ENCODE measurements at regions not wholly inside any gene's neighbourhood (a gene's known extent, or its start where the extent isn't known, plus 50 kb on each side); places are given as distances from the start of the nearest gene placed in this dataset.

DNA sequence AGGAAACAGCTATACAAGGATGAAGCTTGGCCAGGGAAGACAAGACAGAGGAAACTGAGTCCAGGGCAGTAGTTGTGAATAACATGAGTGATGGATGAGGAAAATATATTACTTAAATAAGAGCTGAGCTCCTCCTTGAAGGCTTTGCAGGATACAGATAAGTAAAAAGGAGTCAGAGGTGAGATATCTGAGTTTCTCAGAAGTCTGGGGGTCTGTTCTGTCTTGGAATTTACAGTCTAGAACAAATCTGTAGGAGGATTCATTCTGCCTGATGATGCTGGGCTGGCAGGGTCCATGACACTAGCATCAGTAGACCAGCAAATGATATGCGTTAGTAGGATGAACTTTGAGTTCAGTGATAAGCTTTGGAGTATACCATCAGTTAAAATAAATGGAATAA, 266.1 kb upstream of the POGK start:
- TF ChIP-seq POLR2A (IDR thresholded peaks at IDR 0.05), result no peak
- TF ChIP-seq, protein P1, sequence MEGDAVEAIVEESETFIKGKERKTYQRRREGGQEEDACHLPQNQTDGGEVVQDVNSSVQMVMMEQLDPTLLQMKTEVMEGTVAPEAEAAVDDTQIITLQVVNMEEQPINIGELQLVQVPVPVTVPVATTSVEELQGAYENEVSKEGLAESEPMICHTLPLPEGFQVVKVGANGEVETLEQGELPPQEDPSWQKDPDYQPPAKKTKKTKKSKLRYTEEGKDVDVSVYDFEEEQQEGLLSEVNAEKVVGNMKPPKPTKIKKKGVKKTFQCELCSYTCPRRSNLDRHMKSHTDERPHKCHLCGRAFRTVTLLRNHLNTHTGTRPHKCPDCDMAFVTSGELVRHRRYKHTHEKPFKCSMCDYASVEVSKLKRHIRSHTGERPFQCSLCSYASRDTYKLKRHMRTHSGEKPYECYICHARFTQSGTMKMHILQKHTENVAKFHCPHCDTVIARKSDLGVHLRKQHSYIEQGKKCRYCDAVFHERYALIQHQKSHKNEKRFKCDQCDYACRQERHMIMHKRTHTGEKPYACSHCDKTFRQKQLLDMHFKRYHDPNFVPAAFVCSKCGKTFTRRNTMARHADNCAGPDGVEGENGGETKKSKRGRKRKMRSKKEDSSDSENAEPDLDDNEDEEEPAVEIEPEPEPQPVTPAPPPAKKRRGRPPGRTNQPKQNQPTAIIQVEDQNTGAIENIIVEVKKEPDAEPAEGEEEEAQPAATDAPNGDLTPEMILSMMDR (IDR thresholded peaks at IDR 0.05), result no peak

All from Peyer's patch (tissue), 4 donors.